VCaP (cell line): ENCODE measurements at regions not wholly inside any gene's neighbourhood (a gene's known extent, or its start where the extent isn't known, plus 50 kb on each side); places are given as distances from the start of the nearest gene placed in this dataset.

Source experiments
- H3K27ac ChIP-seq: fragments of 450-650 bp; 2 replicates; pipeline ENCODE4 v1.5.1; 2017
- CTCF ChIP-seq: fragments of 450-650 bp; conservative IDR thresholded peaks from 2 replicates; pipeline ENCODE4 v1.5.1; 2017; ENCODE audit warnings: mild to moderate bottlenecking, moderate library complexity

- no peak overlapping the region for H3K27ac ChIP-seq
- no peak for TF ChIP-seq CTCF
These were observed 169.7 kb downstream of the KCNA5 start for GRCh38 chr12:5213336-5213735.

GRCh38 chr12:5213990-5214389, 170.3 kb downstream of the KCNA5 start:
- no peak overlapping the region for H3K27ac ChIP-seq

GRCh38 chr12:5217936-5218335, 174.3 kb downstream of the KCNA5 start:
- TF ChIP-seq CTCF: no peak
- no peak overlapping the region for H3K27ac ChIP-seq

More at GRCh38 chr12:5213990-5214389, 170.3 kb downstream of the KCNA5 start:
- TF ChIP-seq CTCF: no peak

GRCh38 chr12:5220099-5220498, 176.4 kb downstream of the KCNA5 start:
- H3K27ac ChIP-seq: no peak overlapping the region
- TF ChIP-seq CTCF: no peak

- TF ChIP-seq CTCF: no peak
- H3K27ac ChIP-seq: no peak overlapping the region
These were observed 177.2 kb downstream of the KCNA5 start for GRCh38 chr12:5220835-5221234.

GRCh38 chr12:5222011-5222461, 178.4 kb downstream of the KCNA5 start:
- no peak for TF ChIP-seq CTCF

GRCh38 chr12:5222729-5223128, 179.1 kb downstream of the KCNA5 start:
- no peak overlapping the region for H3K27ac ChIP-seq

More at GRCh38 chr12:5222011-5222461, 178.4 kb downstream of the KCNA5 start:
- no peak overlapping the region for H3K27ac ChIP-seq

More at GRCh38 chr12:5222729-5223128, 179.1 kb downstream of the KCNA5 start:
- TF ChIP-seq CTCF: no peak
